NCI-H748 (cell line): ENCODE measurements at regions not wholly inside any gene's neighbourhood (a gene's known extent, or its start where the extent isn't known, plus 50 kb on each side); places are given as distances from the start of the nearest gene placed in this dataset.

Experiments
- DNase-seq: peaks from one replicate; lab custom pipeline; 2025; ENCODE audit not compliant: unreplicated experiment; lab: John Stamatoyannopoulos, UW

DNA sequence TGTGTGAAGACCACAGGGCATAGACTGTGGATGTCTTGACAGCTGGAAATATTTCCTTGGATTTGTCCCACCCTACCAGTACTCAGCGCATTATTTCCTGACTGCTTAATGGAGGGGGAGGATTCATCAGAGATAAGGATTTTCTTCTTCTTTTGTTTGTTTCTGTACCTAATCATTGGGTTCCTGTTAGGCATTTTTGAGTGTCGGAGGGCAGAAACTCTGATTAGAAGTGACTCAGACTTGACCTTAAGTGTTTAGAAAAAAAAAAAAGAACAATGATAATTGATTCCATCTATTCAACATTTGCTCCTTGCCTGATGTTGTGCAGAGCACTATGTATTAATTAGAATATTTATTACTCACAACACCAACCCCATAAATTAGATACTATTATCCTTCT, 78.5 kb upstream of the SYNPR start:
- no peak for DNase-seq

DNA sequence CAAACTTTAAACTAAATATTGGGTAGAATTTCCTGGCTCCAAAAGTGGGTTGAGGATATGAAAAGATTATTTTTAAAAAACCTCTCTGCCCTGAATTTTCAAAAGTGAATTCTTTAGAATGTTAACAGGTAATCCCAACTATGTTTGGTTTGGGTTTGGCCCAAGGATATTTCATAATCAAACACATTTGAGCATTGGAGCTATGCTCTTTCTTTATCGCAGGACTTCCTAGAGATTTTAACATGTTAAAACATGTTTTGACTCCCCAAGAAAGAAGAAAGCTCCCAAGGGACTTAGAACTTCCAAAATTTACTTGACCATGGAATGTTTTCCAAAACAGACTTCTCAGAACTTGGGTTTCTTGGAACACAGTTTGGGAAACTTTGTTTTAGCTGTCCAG, 75.6 kb upstream of the SYNPR start:
- no peak for DNase-seq

DNA sequence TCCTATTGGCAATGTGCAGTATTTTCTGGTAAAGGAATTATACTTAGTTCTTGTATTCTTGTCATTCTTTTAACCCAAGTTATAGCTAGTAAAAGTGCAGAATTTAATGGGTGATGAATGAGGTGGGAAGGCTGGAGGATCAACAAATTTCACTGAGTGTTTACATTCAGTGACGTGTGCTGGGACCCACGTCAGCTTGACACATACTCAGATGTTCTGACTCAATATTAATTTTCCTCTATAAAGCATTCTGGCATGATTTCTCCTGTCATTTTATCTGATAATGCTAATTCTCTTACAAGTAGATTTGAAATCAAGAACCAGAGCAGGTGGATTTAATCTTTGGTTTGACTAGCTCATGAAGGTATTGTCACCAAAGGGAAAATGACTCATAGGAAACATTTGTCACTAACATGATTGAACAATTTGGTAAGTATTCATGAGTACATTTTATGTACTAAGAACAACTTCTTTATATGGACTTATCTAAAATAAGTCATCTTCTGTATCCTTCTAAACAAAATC, 71.0 kb upstream of the SYNPR start:
- no peak for DNase-seq

DNA sequence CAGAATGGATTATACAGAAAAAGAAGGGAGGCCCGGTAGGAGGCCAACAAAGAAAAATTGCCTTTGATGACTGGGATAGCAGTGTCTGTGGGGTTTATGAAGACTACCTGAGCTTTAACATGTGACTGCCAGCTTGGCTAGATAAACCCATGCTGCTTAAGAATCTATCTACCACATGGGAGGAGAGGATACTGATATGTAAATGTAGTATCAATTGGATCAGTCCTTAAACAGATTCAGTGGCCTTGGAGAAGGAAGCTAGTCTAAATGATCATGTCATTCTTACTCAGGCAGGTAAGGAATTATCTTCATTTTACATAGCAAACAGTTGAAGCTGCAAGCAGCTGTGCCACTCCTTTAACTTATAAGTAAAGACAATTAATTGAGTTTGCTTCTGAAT, 50.0 kb upstream of the SYNPR start:
- no peak for DNase-seq
